OCI-LY3 (cell line): ENCODE measurements at regions not wholly inside any gene's neighbourhood (a gene's known extent, or its start where the extent isn't known, plus 50 kb on each side); places are given as distances from the start of the nearest gene placed in this dataset.

Experiments
- CTCF ChIP-seq: fragments of 200-600, 300-600 bp; sonication (generic); IDR thresholded peaks from 2 replicates; pipeline ENCODE4 v1.5.1; 2014; ENCODE audit warnings: antibody characterized with exemption, low read length, low read depth
- EZH2phosphoT487 ChIP-seq: fragments of 200-600 bp; shearing (Covaris generic); IDR thresholded peaks from 2 replicates; pipeline ENCODE4 v1.6.1; 2018; ENCODE audit warnings: antibody characterized with exemption, mixed run types, low read depth

GRCh38 chr6:144824018-144824417 lies 538.9 kb downstream of the UTRN start:
- TF ChIP-seq CTCF: no peak
- TF ChIP-seq EZH2phosphoT487: no peak
